DOHH2 (cell line): ENCODE measurements at regions not wholly inside any gene's neighbourhood (a gene's known extent, or its start where the extent isn't known, plus 50 kb on each side); places are given as distances from the start of the nearest gene placed in this dataset.

Source experiments
- CTCF ChIP-seq: fragments of 200-600 bp; sonication (generic); IDR thresholded peaks from one replicate; pipeline ENCODE4 v1.5.1; 2014; ENCODE audit warnings: antibody characterized with exemption, mild to moderate bottlenecking, low read depth, low read length; ENCODE audit not compliant: poor library complexity, severe bottlenecking
- EZH2phosphoT487 ChIP-seq: fragments of 200-600 bp; sonication (generic); IDR thresholded peaks from 2 replicates; pipeline ENCODE4 v1.6.1; 2017; ENCODE audit warnings: borderline replicate concordance, mild to moderate bottlenecking, antibody characterized with exemption, low read length, moderate library complexity, mixed read lengths

GRCh38 chr5:158013303-158013702 is 154.4 kb upstream of the CLINT1 start:
- TF ChIP-seq CTCF (no peak), EZH2phosphoT487 (no peak)
